ENCODE measurements at regions not wholly inside any gene's neighbourhood (a gene's known extent, or its start where the extent isn't known, plus 50 kb on each side); places are given as distances from the start of the nearest gene placed in this dataset.

- TF ChIP-seq ZNF609 (CRISPR knock-in tag; IDR thresholded peaks at IDR 0.05; ENCODE audit: borderline replicate concordance) (no peak), NFIC (IDR thresholded peaks at IDR 0.05) (no peak), TAF7 (tag; IDR thresholded peaks at IDR 0.05) (no peak), NR2F6 (CRISPR knock-in tag; IDR thresholded peaks at IDR 0.05) (no peak), CEBPZ (IDR thresholded peaks at IDR 0.05; ENCODE audit: borderline replicate concordance, low read depth, low read length) (no peak), MED1 (CRISPR knock-in tag; IDR thresholded peaks at IDR 0.05; ENCODE audit: borderline replicate concordance) (no peak), TEAD2 (tag; IDR thresholded peaks at IDR 0.05) (no peak)
- TF ChIP-seq, protein P1, sequence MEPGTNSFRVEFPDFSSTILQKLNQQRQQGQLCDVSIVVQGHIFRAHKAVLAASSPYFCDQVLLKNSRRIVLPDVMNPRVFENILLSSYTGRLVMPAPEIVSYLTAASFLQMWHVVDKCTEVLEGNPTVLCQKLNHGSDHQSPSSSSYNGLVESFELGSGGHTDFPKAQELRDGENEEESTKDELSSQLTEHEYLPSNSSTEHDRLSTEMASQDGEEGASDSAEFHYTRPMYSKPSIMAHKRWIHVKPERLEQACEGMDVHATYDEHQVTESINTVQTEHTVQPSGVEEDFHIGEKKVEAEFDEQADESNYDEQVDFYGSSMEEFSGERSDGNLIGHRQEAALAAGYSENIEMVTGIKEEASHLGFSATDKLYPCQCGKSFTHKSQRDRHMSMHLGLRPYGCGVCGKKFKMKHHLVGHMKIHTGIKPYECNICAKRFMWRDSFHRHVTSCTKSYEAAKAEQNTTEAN (CRISPR knock-in tag; IDR thresholded peaks at IDR 0.05) = no peak
- TF ChIP-seq, protein P2, sequence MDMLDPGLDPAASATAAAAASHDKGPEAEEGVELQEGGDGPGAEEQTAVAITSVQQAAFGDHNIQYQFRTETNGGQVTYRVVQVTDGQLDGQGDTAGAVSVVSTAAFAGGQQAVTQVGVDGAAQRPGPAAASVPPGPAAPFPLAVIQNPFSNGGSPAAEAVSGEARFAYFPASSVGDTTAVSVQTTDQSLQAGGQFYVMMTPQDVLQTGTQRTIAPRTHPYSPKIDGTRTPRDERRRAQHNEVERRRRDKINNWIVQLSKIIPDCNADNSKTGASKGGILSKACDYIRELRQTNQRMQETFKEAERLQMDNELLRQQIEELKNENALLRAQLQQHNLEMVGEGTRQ (CRISPR knock-in tag; IDR thresholded peaks at IDR 0.05) = no peak
Observed at GRCh38 chr6:122028933-122029522, 370.4 kb upstream of the HSF2 start (continued).

Data from K562 (cell line).